ENCODE measurements at regions not wholly inside any gene's neighbourhood (a gene's known extent, or its start where the extent isn't known, plus 50 kb on each side); places are given as distances from the start of the nearest gene placed in this dataset.

DNA sequence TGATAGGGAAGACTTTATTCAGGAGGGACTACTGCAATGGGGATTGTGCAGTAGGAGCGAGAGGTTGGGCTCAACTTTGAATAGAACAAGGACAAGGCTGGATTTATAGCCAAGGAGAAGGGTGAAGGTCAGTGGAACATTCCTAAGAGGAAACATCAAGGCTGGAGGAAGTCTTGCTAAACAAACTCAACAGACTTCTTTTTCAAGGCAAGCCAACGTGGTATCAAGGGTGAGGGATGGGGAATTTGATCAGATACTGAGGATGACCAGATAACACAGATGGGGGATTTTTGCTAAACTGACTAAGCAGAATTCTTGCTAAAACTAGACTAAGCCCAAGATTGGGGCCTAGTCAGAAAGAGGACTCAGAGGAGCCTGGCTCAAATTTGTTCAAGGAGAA is 107.3 kb downstream of the DUSP10 start:
- Histone ChIP-seq H3K9me3 (ENCODE audit: control insufficient read depth, low read depth, low read length) (no peaks in the 10 kb centered on the region), H3K27ac (ENCODE audit: low read length) (no peak overlapping the region), H3K36me3 (ENCODE audit: control insufficient read depth, insufficient read depth, low read length) (no peaks in the 10 kb centered on the region), H3K4me1 (ENCODE audit: control insufficient read depth, insufficient read depth, low read length) (no peaks in the 10 kb centered on the region), H3K4me3 (ENCODE audit: low read length) (no peak overlapping the region), H3K27me3 (ENCODE audit: control insufficient read depth, insufficient read depth, low read length) (no peaks in the 10 kb centered on the region)
- no CpG with 5 or more reads among the region's 2 CpGs for WGBS (ENCODE audit: insufficient coverage, low lambda C conversion rate)
- no peak for DNase-seq

DNA sequence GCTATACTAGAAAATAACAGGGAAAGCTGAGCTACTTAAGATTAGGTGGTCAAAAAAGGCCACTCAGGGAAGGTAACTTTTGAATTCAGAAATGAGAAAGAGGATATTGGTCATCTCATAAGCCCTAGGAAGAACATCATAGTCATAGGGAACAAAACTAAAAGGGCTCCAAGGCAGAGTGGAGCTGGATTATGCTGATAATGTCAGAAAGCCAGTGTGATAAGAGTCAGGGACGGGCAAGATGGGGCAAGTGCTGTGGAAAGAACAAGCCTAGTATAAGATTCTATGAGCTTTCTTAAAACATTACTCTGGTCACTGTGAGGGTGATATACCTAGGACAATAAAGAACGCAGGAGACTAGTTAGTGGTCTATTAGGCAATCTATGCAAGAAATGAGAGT is 106.6 kb downstream of the DUSP10 start:
- no peaks in the 10 kb centered on the region for H3K27me3 ChIP-seq (ENCODE audit: control insufficient read depth, insufficient read depth, low read length)
- H3K4me3 ChIP-seq (ENCODE audit: low read length), result no peak overlapping the region
- no peaks in the 10 kb centered on the region for H3K4me1 ChIP-seq (ENCODE audit: control insufficient read depth, insufficient read depth, low read length)
- H3K27ac ChIP-seq (ENCODE audit: low read length), result no peak overlapping the region
- H3K9me3 ChIP-seq (ENCODE audit: control insufficient read depth, low read depth, low read length), result no peaks in the 10 kb centered on the region
- 100% methylated on average over 1 of the region's 2 CpGs for WGBS (ENCODE audit: insufficient coverage, low lambda C conversion rate)
- no peak for DNase-seq
- H3K36me3 ChIP-seq (ENCODE audit: control insufficient read depth, insufficient read depth, low read length), result no peaks in the 10 kb centered on the region

DNA sequence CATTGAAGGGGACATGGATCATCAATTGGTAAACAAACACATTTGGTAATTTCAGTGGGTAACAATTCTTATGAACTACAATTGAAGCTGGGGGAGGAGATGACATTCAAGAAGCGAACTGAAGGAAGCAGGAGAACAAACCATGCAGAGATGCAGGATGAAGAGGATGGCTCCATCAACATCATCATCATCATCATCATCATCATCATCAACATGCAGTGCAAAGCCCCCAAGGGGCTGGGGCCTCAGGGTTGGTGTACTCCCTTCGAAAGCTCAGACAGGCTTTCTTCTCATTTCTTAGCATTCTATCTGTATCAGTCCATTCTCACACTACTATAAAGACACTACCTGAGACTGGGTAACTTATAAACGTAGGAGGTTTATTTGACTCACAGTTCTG is 105.8 kb downstream of the DUSP10 start:
- Histone ChIP-seq H3K36me3 (ENCODE audit: control insufficient read depth, insufficient read depth, low read length) (no peaks in the 10 kb centered on the region), H3K27ac (ENCODE audit: low read length) (no peak overlapping the region), H3K4me3 (ENCODE audit: low read length) (no peak overlapping the region), H3K9me3 (ENCODE audit: control insufficient read depth, low read depth, low read length) (no peaks in the 10 kb centered on the region), H3K27me3 (ENCODE audit: control insufficient read depth, insufficient read depth, low read length) (no peaks in the 10 kb centered on the region), H3K4me1 (ENCODE audit: control insufficient read depth, insufficient read depth, low read length) (no peaks in the 10 kb centered on the region)
- no CpG with 5 or more reads among the region's 3 CpGs for WGBS (ENCODE audit: insufficient coverage, low lambda C conversion rate)
- DNase-seq, result no peak

DNA sequence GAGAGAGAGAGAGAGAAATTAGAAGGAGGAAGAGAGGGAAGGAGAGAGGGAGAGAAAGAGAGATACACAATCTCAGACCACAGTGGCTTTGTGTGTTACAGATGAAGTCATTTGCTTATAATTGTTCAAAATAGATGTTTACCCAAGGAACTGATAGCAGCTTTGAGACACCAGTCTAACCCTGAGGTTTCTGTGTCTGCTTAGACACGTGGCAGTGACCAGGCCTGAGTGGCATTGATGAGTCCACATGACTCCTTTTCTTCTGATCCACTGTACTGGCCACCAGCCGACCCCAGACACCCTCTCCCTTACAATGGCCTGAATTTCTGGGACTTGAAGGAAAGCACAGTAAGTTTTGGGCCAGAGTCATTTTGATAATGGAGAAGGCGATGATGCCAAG is 104.9 kb downstream of the DUSP10 start:
- no peaks in the 10 kb centered on the region for H3K4me1 ChIP-seq (ENCODE audit: control insufficient read depth, insufficient read depth, low read length)
- H3K27me3 ChIP-seq (ENCODE audit: control insufficient read depth, insufficient read depth, low read length), result no peaks in the 10 kb centered on the region
- no peak overlapping the region for H3K4me3 ChIP-seq (ENCODE audit: low read length)
- H3K36me3 ChIP-seq (ENCODE audit: control insufficient read depth, insufficient read depth, low read length), result no peaks in the 10 kb centered on the region
- WGBS (ENCODE audit: insufficient coverage, low lambda C conversion rate), result no CpG with 5 or more reads among the region's 3 CpGs
- H3K27ac ChIP-seq (ENCODE audit: low read length), result no peak overlapping the region
- no peak for DNase-seq
- no peaks in the 10 kb centered on the region for H3K9me3 ChIP-seq (ENCODE audit: control insufficient read depth, low read depth, low read length)

DNA sequence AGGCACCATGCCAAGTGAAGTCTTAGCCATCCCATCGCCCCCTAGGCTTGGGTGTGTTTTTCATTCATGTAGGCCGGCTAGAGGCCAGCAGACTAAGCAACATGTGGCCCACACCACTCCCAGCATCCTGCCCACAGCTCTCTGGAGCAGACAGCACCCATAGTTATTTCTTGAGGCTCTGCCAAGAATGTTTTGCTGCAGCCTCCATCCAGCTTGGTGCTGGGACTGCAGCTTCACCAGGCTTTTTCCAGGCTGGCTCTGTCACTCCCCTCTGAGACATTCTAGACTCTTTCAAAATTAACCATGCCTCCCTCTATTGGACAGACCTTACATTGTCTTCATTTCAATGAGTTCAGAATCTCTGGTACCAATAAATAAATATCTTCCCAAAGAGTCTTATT is 104.2 kb downstream of the DUSP10 start:
- H3K9me3 ChIP-seq (ENCODE audit: control insufficient read depth, low read depth, low read length), result no peaks in the 10 kb centered on the region
- H3K4me1 ChIP-seq (ENCODE audit: control insufficient read depth, insufficient read depth, low read length), result no peaks in the 10 kb centered on the region
- H3K27ac ChIP-seq (ENCODE audit: low read length), result no peak overlapping the region
- H3K36me3 ChIP-seq (ENCODE audit: control insufficient read depth, insufficient read depth, low read length), result no peaks in the 10 kb centered on the region
- no CpG with 5 or more reads among the region's 2 CpGs for WGBS (ENCODE audit: insufficient coverage, low lambda C conversion rate)
- no peak overlapping the region for H3K4me3 ChIP-seq (ENCODE audit: low read length)
- no peaks in the 10 kb centered on the region for H3K27me3 ChIP-seq (ENCODE audit: control insufficient read depth, insufficient read depth, low read length)
- no peak for DNase-seq

DNA sequence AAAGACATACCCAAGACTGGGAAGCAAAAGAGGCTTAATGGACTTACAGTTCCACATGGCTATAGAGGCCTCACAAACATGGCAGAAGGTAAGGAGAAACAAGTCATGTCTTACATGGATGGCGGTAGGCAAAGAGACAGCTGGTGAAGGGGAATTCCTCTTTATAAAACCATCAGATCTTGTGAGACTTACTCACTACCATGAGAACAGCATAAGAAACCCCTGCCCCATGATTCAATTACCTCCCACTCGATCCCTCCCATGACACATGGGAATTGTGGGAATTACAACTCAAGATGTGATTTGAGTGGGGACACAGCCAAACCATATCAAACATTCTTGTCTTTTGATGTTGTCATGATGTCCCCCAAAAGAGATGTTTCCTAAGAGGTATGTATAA is 103.3 kb downstream of the DUSP10 start:
- Histone ChIP-seq H3K27ac (ENCODE audit: low read length) (no peak overlapping the region), H3K36me3 (ENCODE audit: control insufficient read depth, insufficient read depth, low read length) (no peaks in the 10 kb centered on the region), H3K27me3 (ENCODE audit: control insufficient read depth, insufficient read depth, low read length) (no peaks in the 10 kb centered on the region), H3K9me3 (ENCODE audit: control insufficient read depth, low read depth, low read length) (no peaks in the 10 kb centered on the region), H3K4me3 (ENCODE audit: low read length) (no peak overlapping the region), H3K4me1 (ENCODE audit: control insufficient read depth, insufficient read depth, low read length) (no peaks in the 10 kb centered on the region)
- WGBS (ENCODE audit: insufficient coverage, low lambda C conversion rate), result no CpG with 5 or more reads among the region's 2 CpGs
- DNase-seq, result no peak

DNA sequence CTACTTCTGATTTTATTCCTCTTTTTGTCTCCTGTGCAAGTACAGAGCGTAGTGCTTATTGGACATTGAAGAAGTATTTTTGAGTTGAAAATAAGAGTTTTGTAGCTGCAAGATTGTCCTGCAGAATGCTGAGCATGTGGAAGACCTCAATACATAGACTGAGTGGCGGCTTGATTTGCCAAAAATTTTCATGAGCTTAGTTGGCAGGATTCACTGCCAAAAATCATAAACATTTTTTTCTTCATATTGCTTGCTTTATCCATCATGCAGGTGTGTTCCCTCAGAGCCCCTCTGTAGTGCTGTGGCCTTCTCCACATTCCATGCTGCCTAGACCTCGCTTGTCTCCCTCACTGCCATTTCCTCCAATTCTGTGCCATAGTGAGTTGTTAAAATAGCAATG is 100.1 kb downstream of the DUSP10 start:
- H3K36me3 ChIP-seq (ENCODE audit: control insufficient read depth, insufficient read depth, low read length), result no peaks in the 10 kb centered on the region
- 100% methylated on average over 1 of the region's 3 CpGs for WGBS (ENCODE audit: insufficient coverage, low lambda C conversion rate)
- DNase-seq, result no peak
- no peaks in the 10 kb centered on the region for H3K4me1 ChIP-seq (ENCODE audit: control insufficient read depth, insufficient read depth, low read length)
- H3K27me3 ChIP-seq (ENCODE audit: control insufficient read depth, insufficient read depth, low read length), result no peaks in the 10 kb centered on the region
- no peaks in the 10 kb centered on the region for H3K9me3 ChIP-seq (ENCODE audit: control insufficient read depth, low read depth, low read length)
- no peak overlapping the region for H3K27ac ChIP-seq (ENCODE audit: low read length)
- H3K4me3 ChIP-seq (ENCODE audit: low read length), result no peak overlapping the region

DNA sequence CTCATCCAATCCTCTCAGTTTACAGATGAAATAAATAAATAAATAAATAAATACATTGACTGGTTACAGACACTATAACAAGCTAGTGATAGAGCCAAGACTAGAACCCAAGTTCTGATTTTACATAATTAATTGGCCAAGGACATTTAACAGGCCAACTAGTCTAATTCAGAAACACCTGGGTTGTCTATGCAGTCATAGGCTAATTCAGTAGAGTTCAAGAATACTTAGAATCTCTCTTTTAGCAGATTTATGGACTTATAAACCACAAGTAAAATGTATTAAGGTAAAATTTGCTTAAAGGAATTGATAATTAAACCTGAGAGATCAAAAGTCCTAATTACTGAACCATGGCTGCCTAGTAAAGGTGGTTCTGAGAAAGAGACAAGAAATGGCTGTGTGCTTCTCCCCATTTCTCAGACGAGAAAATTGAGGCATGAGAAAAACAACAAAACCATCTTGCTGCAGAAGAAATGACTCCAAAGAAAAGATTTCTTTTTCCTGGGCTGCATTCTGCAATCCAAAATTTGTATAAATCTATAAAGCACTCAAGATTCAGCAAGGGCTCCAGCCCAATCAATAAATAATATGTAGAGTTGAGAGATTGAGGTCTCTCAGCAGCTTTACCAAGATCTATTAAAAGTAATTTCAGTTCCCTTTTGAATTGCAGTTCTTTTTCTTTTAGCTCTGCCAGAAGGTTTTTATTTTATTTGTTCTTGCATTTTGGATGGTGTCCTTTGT is 98.3 kb downstream of the DUSP10 start:
- no peak for DNase-seq
- 100% methylated on average over 1 of the region's 1 CpG for WGBS (ENCODE audit: insufficient coverage, low lambda C conversion rate)
- Histone ChIP-seq H3K9me3 (ENCODE audit: control insufficient read depth, low read depth, low read length) (no peaks in the 10 kb centered on the region), H3K4me3 (ENCODE audit: low read length) (no peak overlapping the region), H3K36me3 (ENCODE audit: control insufficient read depth, insufficient read depth, low read length) (no peaks in the 10 kb centered on the region), H3K4me1 (ENCODE audit: control insufficient read depth, insufficient read depth, low read length) (no peaks in the 10 kb centered on the region), H3K27ac (ENCODE audit: low read length) (no peak overlapping the region), H3K27me3 (ENCODE audit: control insufficient read depth, insufficient read depth, low read length) (no peaks in the 10 kb centered on the region)

DNA sequence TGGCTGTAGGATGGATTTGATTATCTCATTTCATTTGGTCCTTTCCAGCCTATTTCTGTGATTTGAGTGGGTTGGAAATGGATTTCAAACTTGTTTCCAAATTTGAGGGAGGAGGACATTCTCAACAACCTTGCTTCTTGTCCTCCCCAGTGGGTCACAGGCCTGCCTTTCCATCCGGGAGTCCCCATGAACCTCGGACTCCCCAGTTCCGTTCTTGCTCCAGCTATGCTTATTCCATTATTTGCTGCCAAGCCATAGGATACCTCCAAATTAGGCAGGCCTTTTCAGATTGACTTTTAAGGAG is 97.8 kb downstream of the DUSP10 start:
- no peaks in the 10 kb centered on the region for H3K27me3 ChIP-seq (ENCODE audit: control insufficient read depth, insufficient read depth, low read length)
- no peaks in the 10 kb centered on the region for H3K4me1 ChIP-seq (ENCODE audit: control insufficient read depth, insufficient read depth, low read length)
- no peaks in the 10 kb centered on the region for H3K36me3 ChIP-seq (ENCODE audit: control insufficient read depth, insufficient read depth, low read length)
- DNase-seq, result no peak
- H3K27ac ChIP-seq (ENCODE audit: low read length), result no peak overlapping the region
- H3K9me3 ChIP-seq (ENCODE audit: control insufficient read depth, low read depth, low read length), result no peaks in the 10 kb centered on the region
- no peak overlapping the region for H3K4me3 ChIP-seq (ENCODE audit: low read length)
- no CpG with 5 or more reads among the region's 3 CpGs for WGBS (ENCODE audit: insufficient coverage, low lambda C conversion rate)

DNA sequence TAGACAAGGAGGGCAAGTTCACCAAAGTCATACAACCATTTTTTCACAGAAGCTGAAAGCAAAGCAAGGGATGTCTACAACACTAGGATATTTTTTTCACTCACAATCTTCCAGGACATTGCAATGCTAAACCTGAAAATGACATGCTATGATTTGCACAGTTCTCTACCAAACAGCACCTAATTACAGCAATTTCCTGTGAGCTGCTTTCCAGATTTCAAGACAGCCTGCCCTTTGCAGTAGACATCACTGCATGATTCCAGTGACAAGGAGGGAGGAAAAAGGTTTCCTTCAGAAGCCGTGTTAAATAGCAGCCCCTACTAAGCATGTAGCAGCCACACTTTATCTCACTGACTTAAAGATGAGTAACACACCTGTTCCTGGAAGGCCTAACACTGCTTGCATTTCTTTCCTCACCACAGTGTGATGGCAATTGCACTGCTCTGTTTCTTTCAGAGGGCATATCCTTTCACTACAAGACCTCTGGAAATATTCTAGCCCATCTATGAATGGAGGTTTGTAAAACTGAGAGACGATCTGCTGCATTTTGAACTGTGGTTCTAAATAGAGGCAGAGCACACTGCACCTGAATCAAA is 97.1 kb downstream of the DUSP10 start:
- no peak for DNase-seq

GRCh38 chr1:221648201-221648600 is 93.7 kb downstream of the DUSP10 start:
- Histone ChIP-seq H3K9me3 (ENCODE audit: control insufficient read depth, low read depth, low read length) (no peaks in the 10 kb centered on the region), H3K27ac (ENCODE audit: low read length) (no peak overlapping the region), H3K27me3 (ENCODE audit: control insufficient read depth, insufficient read depth, low read length) (no peaks in the 10 kb centered on the region), H3K4me1 (ENCODE audit: control insufficient read depth, insufficient read depth, low read length) (no peaks in the 10 kb centered on the region), H3K4me3 (ENCODE audit: low read length) (no peak overlapping the region), H3K36me3 (ENCODE audit: control insufficient read depth, insufficient read depth, low read length) (no peaks in the 10 kb centered on the region)
- DNase-seq, result no peak
- no CpG with 5 or more reads among the region's 1 CpG for WGBS (ENCODE audit: insufficient coverage, low lambda C conversion rate)

More for the DNA sequence above, 97.1 kb downstream of the DUSP10 start:
- H3K27ac ChIP-seq (ENCODE audit: low read length), result no peak overlapping the region
- H3K9me3 ChIP-seq (ENCODE audit: control insufficient read depth, low read depth, low read length), result no peaks in the 10 kb centered on the region
- H3K27me3 ChIP-seq (ENCODE audit: control insufficient read depth, insufficient read depth, low read length), result no peaks in the 10 kb centered on the region
- H3K4me3 ChIP-seq (ENCODE audit: low read length), result no peak overlapping the region
- no CpG with 5 or more reads among the region's 2 CpGs for WGBS (ENCODE audit: insufficient coverage, low lambda C conversion rate)
- no peaks in the 10 kb centered on the region for H3K36me3 ChIP-seq (ENCODE audit: control insufficient read depth, insufficient read depth, low read length)
- H3K4me1 ChIP-seq (ENCODE audit: control insufficient read depth, insufficient read depth, low read length), result no peaks in the 10 kb centered on the region

Data from large intestine (tissue), 3 donors.